ENCODE measurements at regions not wholly inside any gene's neighbourhood (a gene's known extent, or its start where the extent isn't known, plus 50 kb on each side); places are given as distances from the start of the nearest gene placed in this dataset.

- no peak overlapping the region for H3K27ac ChIP-seq (ENCODE audit: low read depth, low read length, poor library complexity, severe bottlenecking)
- H3K9me3 ChIP-seq (ENCODE audit: low read depth, low read length, poor library complexity, severe bottlenecking) = no peaks in the 10 kb centered on the region
- ChIA-PET CTCF (no interaction called here), POLR2A (ENCODE audit: low non-redundant PET) (no interaction called here)
- H3K4me3 ChIP-seq (ENCODE audit: low read depth, low read length, poor library complexity, severe bottlenecking) = no peak overlapping the region
- no peaks in the 10 kb centered on the region for H3K27me3 ChIP-seq (replicated peaks; ENCODE audit: insufficient read depth, low read depth, low read length, poor library complexity)
- BruUV-seq (replicated peaks) = no TSS peak
- intact Hi-C loops (cut with micrococcal nuclease; ENCODE audit: unreplicated experiment) = no loop called here
- no peaks in the 10 kb centered on the region for H3K36me3 ChIP-seq (ENCODE audit: insufficient read depth, low read length, poor library complexity, severe bottlenecking)
- no peak for DNase-seq (ENCODE audit: low spot score)
- no peaks in the 10 kb centered on the region for H3K4me1 ChIP-seq (ENCODE audit: insufficient read depth, low read length, poor library complexity, severe bottlenecking)
- TF ChIP-seq CTCF (conservative IDR thresholded peaks at IDR 0.05; ENCODE audit: low read depth, low read length) (no peak), EZH2 (IDR thresholded peaks at IDR 0.05; ENCODE audit: borderline replicate concordance, low read depth, low read length, poor library complexity, severe bottlenecking) (no peak)
Measured at GRCh38 chr3:87045473-87045872, 54.5 kb upstream of the VGLL3 start.

DNA sequence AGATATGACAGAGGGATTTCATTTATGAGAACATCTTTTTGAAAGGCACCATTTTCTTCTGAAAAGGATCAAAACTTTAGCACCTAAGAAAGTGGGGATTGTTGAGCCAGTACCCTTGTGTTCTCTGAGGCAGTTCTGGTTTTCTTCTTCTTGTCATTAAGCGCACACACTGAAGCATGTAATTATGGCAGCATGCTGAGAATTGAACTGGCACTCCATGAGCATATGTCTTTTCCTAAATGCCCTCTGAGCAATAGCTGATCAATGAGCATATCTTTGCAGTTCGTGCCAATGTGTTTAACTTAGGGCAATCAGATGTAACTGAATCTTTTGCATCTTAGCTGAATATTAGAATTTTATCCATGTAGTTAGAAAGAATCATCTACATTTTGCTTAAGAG lies 53.9 kb upstream of the VGLL3 start:
- POLR2A ChIA-PET (ENCODE audit: low non-redundant PET) = no interaction called here
- CTCF ChIA-PET = no interaction called here
- H3K4me1 ChIP-seq (ENCODE audit: insufficient read depth, low read length, poor library complexity, severe bottlenecking) = no peaks in the 10 kb centered on the region
- H3K4me3 ChIP-seq (ENCODE audit: low read depth, low read length, poor library complexity, severe bottlenecking) = no peak overlapping the region
- H3K27ac ChIP-seq (ENCODE audit: low read depth, low read length, poor library complexity, severe bottlenecking) = no peak overlapping the region
- BruUV-seq (replicated peaks) = no TSS peak
- H3K9me3 ChIP-seq (ENCODE audit: low read depth, low read length, poor library complexity, severe bottlenecking) = no peaks in the 10 kb centered on the region
- TF ChIP-seq EZH2 (IDR thresholded peaks at IDR 0.05; ENCODE audit: borderline replicate concordance, low read depth, low read length, poor library complexity, severe bottlenecking) (no peak), CTCF (conservative IDR thresholded peaks at IDR 0.05; ENCODE audit: low read depth, low read length) (no peak)
- intact Hi-C loops (cut with micrococcal nuclease; ENCODE audit: unreplicated experiment) = no loop called here
- no peaks in the 10 kb centered on the region for H3K27me3 ChIP-seq (replicated peaks; ENCODE audit: insufficient read depth, low read depth, low read length, poor library complexity)
- DNase-seq (ENCODE audit: low spot score) = no peak
- no peaks in the 10 kb centered on the region for H3K36me3 ChIP-seq (ENCODE audit: insufficient read depth, low read length, poor library complexity, severe bottlenecking)

- DNase-seq (ENCODE audit: low spot score) = no peak
- BruUV-seq (replicated peaks) = no TSS peak
- no peak overlapping the region for H3K27ac ChIP-seq (ENCODE audit: low read depth, low read length, poor library complexity, severe bottlenecking)
- H3K4me3 ChIP-seq (ENCODE audit: low read depth, low read length, poor library complexity, severe bottlenecking) = no peak overlapping the region
- H3K4me1 ChIP-seq (ENCODE audit: insufficient read depth, low read length, poor library complexity, severe bottlenecking) = no peaks in the 10 kb centered on the region
- intact Hi-C loops (cut with micrococcal nuclease; ENCODE audit: unreplicated experiment) = no loop called here
- no peaks in the 10 kb centered on the region for H3K36me3 ChIP-seq (ENCODE audit: insufficient read depth, low read length, poor library complexity, severe bottlenecking)
- H3K9me3 ChIP-seq (ENCODE audit: low read depth, low read length, poor library complexity, severe bottlenecking) = no peaks in the 10 kb centered on the region
- no peaks in the 10 kb centered on the region for H3K27me3 ChIP-seq (replicated peaks; ENCODE audit: insufficient read depth, low read depth, low read length, poor library complexity)
- ChIA-PET CTCF (no interaction called here), POLR2A (ENCODE audit: low non-redundant PET) (no interaction called here)
- TF ChIP-seq EZH2 (IDR thresholded peaks at IDR 0.05; ENCODE audit: borderline replicate concordance, low read depth, low read length, poor library complexity, severe bottlenecking) = no peak
- TF ChIP-seq CTCF (conservative IDR thresholded peaks at IDR 0.05; ENCODE audit: low read depth, low read length) = no peak
Measured at GRCh38 chr3:87044409-87044808, 53.5 kb upstream of the VGLL3 start.
